ENCODE measurements at regions not wholly inside any gene's neighbourhood (a gene's known extent, or its start where the extent isn't known, plus 50 kb on each side); places are given as distances from the start of the nearest gene placed in this dataset.

GRCh38 chr10:117460846-117461765 is 81.4 kb upstream of the EMX2 start:
- no peak for TF ChIP-seq SP1 (IDR thresholded peaks at IDR 0.05)
- TF ChIP-seq HNF4A (conservative IDR thresholded peaks at IDR 0.05): no peak
- TF ChIP-seq GABPA (IDR thresholded peaks at IDR 0.05 in 1 of 2, conservative IDR thresholded peaks at IDR 0.05 in 1 of 2): no peak
- no peak for TF ChIP-seq FOXA1 (IDR thresholded peaks at IDR 0.05)
- no peak for TF ChIP-seq NR2F2 (IDR thresholded peaks at IDR 0.05)
- no peak for TF ChIP-seq EGR1 (IDR thresholded peaks at IDR 0.05; ENCODE audit: low read depth in 2 of 2)
- TF ChIP-seq FOXA2 (IDR thresholded peaks at IDR 0.05): no peak
- TF ChIP-seq ZBTB33 (IDR thresholded peaks at IDR 0.05): no peak
- no peak for TF ChIP-seq JUND (IDR thresholded peaks at IDR 0.05)
- no peak for TF ChIP-seq MAX (IDR thresholded peaks at IDR 0.05)
- TF ChIP-seq REST (IDR thresholded peaks at IDR 0.05): no peak
- TF ChIP-seq RXRA (IDR thresholded peaks at IDR 0.05): no peak
- TF ChIP-seq TAF1 (conservative IDR thresholded peaks at IDR 0.05): no peak
- TF ChIP-seq ATF3 (IDR thresholded peaks at IDR 0.05): no peak
- no peak for TF ChIP-seq YY1 (IDR thresholded peaks at IDR 0.05)
- TF ChIP-seq CTCF (IDR thresholded peaks at IDR 0.05; ENCODE audit: low read depth, low read length, missing input control): no peak
- TF ChIP-seq RAD21 (IDR thresholded peaks at IDR 0.05): no peak
- TF ChIP-seq HNF4G (IDR thresholded peaks at IDR 0.05): no peak
- Histone ChIP-seq H3K27ac (ENCODE audit: low read depth in 1 of 2, low read length in 2 of 2) (no peak overlapping the region), H3K4me1 (ENCODE audit: control insufficient read depth in 4 of 4, insufficient read depth in 4 of 4, low read length in 3 of 4) (peaks cover 0 to 2% (median 0%) of the 10 kb centered on the region in 4 donors), H3K9ac (ENCODE audit: low read depth in 1 of 2, low read length in 2 of 2) (no peak overlapping the region), H3K4me3 (ENCODE audit: low read depth in 1 of 3, low read length in 3 of 3) (no peak overlapping the region), H3K27me3 (ENCODE audit: control insufficient read depth in 4 of 4, insufficient read depth in 4 of 4, low read length in 3 of 4) (no peaks in the 10 kb centered on the region), H3K36me3 (ENCODE audit: control insufficient read depth in 4 of 4, insufficient read depth in 3 of 4, low read depth in 1 of 4, low read length in 3 of 4) (no peaks in the 10 kb centered on the region), H3K9me3 (ENCODE audit: control insufficient read depth in 4 of 4, low read length in 3 of 4) (peaks cover 0 to 2% (median 0%) of the 10 kb centered on the region in 4 donors)
- 90% methylated on average over 7 of the region's 7 CpGs for WGBS
- no peak for DNase-seq (ENCODE audit: low spot score)
